Neuronal stem cell (in vitro differentiated cells): ENCODE measurements at regions not wholly inside any gene's neighbourhood (a gene's known extent, or its start where the extent isn't known, plus 50 kb on each side); places are given as distances from the start of the nearest gene placed in this dataset.

Experiments
- DNase-seq: peaks from one replicate; pipeline ENCODE4 v3.0.0-alpha.2; 2013; ENCODE audit warnings: low spot score
- H2AFZ ChIP-seq: one replicate; pipeline ENCODE4 v1.6.1; 2013; ENCODE audit warnings: mild to moderate bottlenecking, low read length, inconsistent platforms
- H2AK5ac ChIP-seq: 2 replicates; pipeline ENCODE4 v1.6.1; 2013; ENCODE audit warnings: low read depth, mild to moderate bottlenecking, inconsistent platforms, low read length, moderate library complexity, mixed read lengths
- H2BK120ac ChIP-seq: 2 replicates; pipeline ENCODE4 v1.6.1; 2013; ENCODE audit warnings: low read depth, mild to moderate bottlenecking, inconsistent platforms, low read length, moderate library complexity, mixed read lengths
- H2BK12ac ChIP-seq: one replicate; pipeline ENCODE4 v1.6.1; 2013; ENCODE audit warnings: low read length, inconsistent platforms
- H2BK15ac ChIP-seq: 2 replicates; pipeline ENCODE4 v1.6.1; 2013; ENCODE audit warnings: mild to moderate bottlenecking, low read length, inconsistent platforms, mixed read lengths
- H2BK5ac ChIP-seq: one replicate; pipeline ENCODE4 v1.6.1; 2013; ENCODE audit warnings: inconsistent platforms, mild to moderate bottlenecking, low read length, moderate library complexity
- H3K14ac ChIP-seq: one replicate; pipeline ENCODE4 v1.6.1; 2013; ENCODE audit warnings: low read length, inconsistent platforms
- H3K18ac ChIP-seq: 2 replicates; pipeline ENCODE4 v1.6.1; 2013; ENCODE audit warnings: low read length, inconsistent platforms
- H3K23ac ChIP-seq: 2 replicates; pipeline ENCODE4 v1.6.1; 2013; ENCODE audit warnings: low read depth, mild to moderate bottlenecking, mixed read lengths, low read length, inconsistent platforms; ENCODE audit not compliant: poor library complexity
- H3K27ac ChIP-seq: replicated peaks from 3 replicates; pipeline ENCODE4 v1.5.1; 2013; ENCODE audit warnings: low read length, inconsistent platforms
- H3K27me3 ChIP-seq, 3 experiments: 2 replicates each; pipeline ENCODE4 v1.6.1; 2013; ENCODE audit warnings: low read length in 3 of 3, mild to moderate bottlenecking in 2 of 3, inconsistent platforms in 1 of 3, low read depth in 1 of 3, mixed read lengths in 1 of 3, moderate library complexity in 1 of 3; ENCODE audit not compliant: control insufficient read depth in 3 of 3, insufficient read depth in 3 of 3
- H3K36me3 ChIP-seq, 2 donors: replicated peaks in 1 of 2; 2 replicates each; pipeline ENCODE4 v1.6.1; 2013; ENCODE audit warnings: low read length in 2 of 2; ENCODE audit not compliant: control insufficient read depth in 2 of 2, insufficient read depth in 2 of 2
- H3K4ac ChIP-seq: 2 replicates; pipeline ENCODE4 v1.6.1; 2013; ENCODE audit warnings: inconsistent platforms, mild to moderate bottlenecking, low read length, moderate library complexity
- H3K4me1 ChIP-seq, 2 donors: 1 replicate in 1 of 2; 2 replicates in 1 of 2; pipeline ENCODE4 v1.6.1; 2013; ENCODE audit warnings: low read length in 2 of 2, low read depth in 1 of 2; ENCODE audit not compliant: control insufficient read depth in 2 of 2, insufficient read depth in 1 of 2
- H3K4me2 ChIP-seq: one replicate; pipeline ENCODE4 v1.6.1; 2013; ENCODE audit warnings: mild to moderate bottlenecking, low read length, inconsistent platforms; ENCODE audit not compliant: insufficient read depth, poor library complexity, severe bottlenecking
- H3K4me3 ChIP-seq, 2 donors: 2 replicates each; pipeline ENCODE4 v1.5.1; 2013; ENCODE audit warnings: low read length in 2 of 2, mild to moderate bottlenecking in 2 of 2, inconsistent platforms in 1 of 2, moderate library complexity in 1 of 2
- H3K79me1 ChIP-seq: one replicate; pipeline ENCODE4 v1.6.1; 2013; ENCODE audit warnings: low read depth, mild to moderate bottlenecking, inconsistent platforms, low read length, moderate library complexity
- H3K9ac ChIP-seq: one replicate; pipeline ENCODE4 v1.6.1; 2013; ENCODE audit warnings: mild to moderate bottlenecking, low read depth, low read length, inconsistent platforms; ENCODE audit not compliant: poor library complexity
- H3K9me3 ChIP-seq, 2 donors: replicated peaks in 1 of 2; 2 replicates each; pipeline versions ENCODE3 to v1.6.1; 2013; ENCODE audit warnings: low read length in 2 of 2, mild to moderate bottlenecking in 2 of 2, inconsistent platforms in 1 of 2, low read depth in 1 of 2, mixed read lengths in 1 of 2, moderate library complexity in 1 of 2; ENCODE audit not compliant: control insufficient read depth in 2 of 2, insufficient read depth in 1 of 2
- H4K8ac ChIP-seq: one replicate; pipeline ENCODE4 v1.6.1; 2013; ENCODE audit warnings: low read depth, mild to moderate bottlenecking, inconsistent platforms, low read length, moderate library complexity
- H4K91ac ChIP-seq: one replicate; pipeline ENCODE4 v1.6.1; 2013; ENCODE audit warnings: low read length, low read depth, mild to moderate bottlenecking, inconsistent platforms; ENCODE audit not compliant: poor library complexity
- WGBS, 2 donors: extraction: QIAGEN DNeasy Blood & Tissue Kit; methylation state at CpG; one replicate each; pipeline ENCODE4 v1.1.7; 2013; ENCODE audit warnings: missing lambda C conversion rate in 2 of 2, mixed read lengths in 1 of 2; ENCODE audit not compliant: insufficient read length in 2 of 2, insufficient replicate concordance in 1 of 2; ENCODE audit errors: extremely low coverage in 2 of 2; 5-methylcytosine and 5-hydroxymethylcytosine counted together

- Histone ChIP-seq H2AK5ac (no peak overlapping the region), H2AFZ (no peak overlapping the region), H2BK5ac (no peak overlapping the region), H3K18ac (no peak overlapping the region), H3K27ac (no peak overlapping the region), H3K4me1 (peaks cover 0 to 1% of the 10 kb centered on the region in 2 donors), H2BK120ac (no peak overlapping the region), H3K4ac (no peak overlapping the region), H3K14ac (no peak overlapping the region), H3K36me3 (no peaks in the 10 kb centered on the region), H3K4me2 (peak overlapping the region; percentile 32), H3K27me3 (peaks cover 0 to 43% (median 0%) of the 10 kb centered on the region in 3 experiments), H2BK15ac (no peak overlapping the region), H3K9me3 (no peaks in the 10 kb centered on the region), H2BK12ac (no peak overlapping the region), H3K4me3 (no peak overlapping the region), H3K23ac (no peak overlapping the region), H3K9ac (no peak overlapping the region), H4K91ac (no peak overlapping the region), H4K8ac (no peak overlapping the region), H3K79me1 (no peaks in the 10 kb centered on the region)
- no CpG with 5 or more reads among the region's 15 CpGs for WGBS, 2 donors
- peak; percentile 9 for DNase-seq
These were observed 128.5 kb upstream of the RRP15 start for GRCh38 chr1:218156595-218156994.

GRCh38 chr1:218163371-218163770 lies 121.7 kb upstream of the RRP15 start:
- no CpG with 5 or more reads among the region's 7 CpGs for WGBS, 2 donors
- H3K23ac ChIP-seq, result no peak overlapping the region
- H3K14ac ChIP-seq, result no peak overlapping the region
- H3K27ac ChIP-seq, result no peak overlapping the region
- no peak overlapping the region for H3K4ac ChIP-seq
- H3K4me1 ChIP-seq, result peaks cover 0 to 4% of the 10 kb centered on the region in 2 donors
- H3K9me3 ChIP-seq, result no peaks in the 10 kb centered on the region
- H4K8ac ChIP-seq, result no peak overlapping the region
- no peak overlapping the region for H2BK12ac ChIP-seq
- H3K36me3 ChIP-seq, result no peaks in the 10 kb centered on the region
- H3K4me2 ChIP-seq, result no peak overlapping the region
- H3K79me1 ChIP-seq, result no peaks in the 10 kb centered on the region
- H3K27me3 ChIP-seq, result peaks cover 0 to 84% (median 0%) of the 10 kb centered on the region in 3 experiments
- no peak overlapping the region for H3K18ac ChIP-seq
- no peak overlapping the region for H4K91ac ChIP-seq
- H3K9ac ChIP-seq, result no peak overlapping the region
- DNase-seq, result no peak
- H3K4me3 ChIP-seq, result no peak overlapping the region
- H2BK5ac ChIP-seq, result no peak overlapping the region
- no peak overlapping the region for H2BK120ac ChIP-seq
- no peak overlapping the region for H2AFZ ChIP-seq
- no peak overlapping the region for H2BK15ac ChIP-seq
- no peak overlapping the region for H2AK5ac ChIP-seq

GRCh38 chr1:218164111-218164929 lies 120.8 kb upstream of the RRP15 start:
- Histone ChIP-seq H2BK120ac (peak overlapping the region; percentile 91), H3K27ac (peak overlapping the region; percentile 58), H4K8ac (no peak overlapping the region), H3K9me3 (no peaks in the 10 kb centered on the region), H2BK5ac (peak overlapping the region; percentile 82), H3K27me3 (peaks cover 0 to 91% (median 0%) of the 10 kb centered on the region in 3 experiments), H2BK12ac (no peak overlapping the region), H3K23ac (peak overlapping the region; percentile 80), H3K9ac (peak overlapping the region; percentile 88), H3K4me3 (peak overlapping the region; percentile 42 to 92), H3K4me1 (peaks cover 0 to 4% of the 10 kb centered on the region in 2 donors), H3K79me1 (no peaks in the 10 kb centered on the region), H3K4me2 (peak overlapping the region; percentile 79), H3K4ac (no peak overlapping the region), H3K36me3 (no peaks in the 10 kb centered on the region), H4K91ac (no peak overlapping the region), H2AFZ (peak overlapping the region; percentile 99), H3K18ac (peak overlapping the region; percentile 97), H2BK15ac (peak overlapping the region; percentile 75), H3K14ac (no peak overlapping the region), H2AK5ac (no peak overlapping the region)
- peak; percentile 65 for DNase-seq
- no CpG with 5 or more reads among the region's 68 CpGs for WGBS, 2 donors

GRCh38 chr1:218164930-218165700 lies 120.0 kb upstream of the RRP15 start:
- no peaks in the 10 kb centered on the region for H3K36me3 ChIP-seq
- H4K91ac ChIP-seq, result no peak overlapping the region
- H4K8ac ChIP-seq, result no peak overlapping the region
- peak overlapping the region; percentile 99 for H2AFZ ChIP-seq
- peak overlapping the region; percentile 80 for H3K23ac ChIP-seq
- peaks cover 0 to 89% (median 0%) of the 10 kb centered on the region in 3 experiments for H3K27me3 ChIP-seq
- H3K79me1 ChIP-seq, result no peaks in the 10 kb centered on the region
- H3K9me3 ChIP-seq, result no peaks in the 10 kb centered on the region
- H2BK5ac ChIP-seq, result peak overlapping the region; percentile 82
- peak overlapping the region; percentile 42 to 92 for H3K4me3 ChIP-seq
- peak overlapping the region; percentile 79 for H3K4me2 ChIP-seq
- no peak overlapping the region for H3K4ac ChIP-seq
- peaks cover 0 to 4% of the 10 kb centered on the region in 2 donors for H3K4me1 ChIP-seq
- peak overlapping the region; percentile 91 for H2BK120ac ChIP-seq
- H3K14ac ChIP-seq, result peak overlapping the region; percentile 89
- H3K18ac ChIP-seq, result peak overlapping the region; percentile 97
- peak; percentile 38 for DNase-seq
- H2BK12ac ChIP-seq, result peak overlapping the region; percentile 58
- no peak overlapping the region for H3K27ac ChIP-seq
- H3K9ac ChIP-seq, result peak overlapping the region; percentile 88
- WGBS, 2 donors, result no CpG with 5 or more reads among the region's 80 CpGs
- peak overlapping the region; percentile 46 for H2AK5ac ChIP-seq
- peak overlapping the region; percentile 75 for H2BK15ac ChIP-seq
